Loucy (cell line): ENCODE measurements at regions not wholly inside any gene's neighbourhood (a gene's known extent, or its start where the extent isn't known, plus 50 kb on each side); places are given as distances from the start of the nearest gene placed in this dataset.

Source experiments
- EZH2phosphoT487 ChIP-seq: fragments of 200-600 bp; IDR thresholded peaks from 2 replicates; pipeline ENCODE4 v1.6.1; 2018; ENCODE audit warnings: antibody characterized with exemption, mild to moderate bottlenecking, moderate library complexity, borderline replicate concordance
- TF ChIP-seq, protein P1 (sequence below): fragments of 200-600 bp; sonication (generic); conservative IDR thresholded peaks from 2 replicates; pipeline ENCODE4 v1.5.1; 2014; ENCODE audit warnings: mild to moderate bottlenecking, antibody characterized with exemption, low read length

DNA sequence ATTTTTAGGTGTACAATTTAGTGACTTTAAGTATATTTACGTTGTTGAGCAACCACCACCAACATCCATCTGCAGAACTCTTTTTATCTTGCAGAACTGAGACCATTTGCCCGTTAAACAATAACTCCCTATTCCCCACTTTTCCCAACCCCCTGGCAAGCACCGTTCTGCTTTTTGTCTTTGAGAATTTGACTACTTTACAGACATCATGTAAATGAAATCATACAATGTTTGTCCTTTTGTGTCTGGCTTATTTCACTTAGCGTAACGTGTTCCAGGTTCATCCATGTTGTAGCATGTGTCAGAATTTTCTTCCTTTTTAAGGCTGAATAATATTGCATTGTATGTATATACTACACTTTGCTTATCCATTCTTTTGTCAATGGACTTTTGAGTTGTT, 201.5 kb downstream of the DACT1 start:
- TF ChIP-seq, protein P1, sequence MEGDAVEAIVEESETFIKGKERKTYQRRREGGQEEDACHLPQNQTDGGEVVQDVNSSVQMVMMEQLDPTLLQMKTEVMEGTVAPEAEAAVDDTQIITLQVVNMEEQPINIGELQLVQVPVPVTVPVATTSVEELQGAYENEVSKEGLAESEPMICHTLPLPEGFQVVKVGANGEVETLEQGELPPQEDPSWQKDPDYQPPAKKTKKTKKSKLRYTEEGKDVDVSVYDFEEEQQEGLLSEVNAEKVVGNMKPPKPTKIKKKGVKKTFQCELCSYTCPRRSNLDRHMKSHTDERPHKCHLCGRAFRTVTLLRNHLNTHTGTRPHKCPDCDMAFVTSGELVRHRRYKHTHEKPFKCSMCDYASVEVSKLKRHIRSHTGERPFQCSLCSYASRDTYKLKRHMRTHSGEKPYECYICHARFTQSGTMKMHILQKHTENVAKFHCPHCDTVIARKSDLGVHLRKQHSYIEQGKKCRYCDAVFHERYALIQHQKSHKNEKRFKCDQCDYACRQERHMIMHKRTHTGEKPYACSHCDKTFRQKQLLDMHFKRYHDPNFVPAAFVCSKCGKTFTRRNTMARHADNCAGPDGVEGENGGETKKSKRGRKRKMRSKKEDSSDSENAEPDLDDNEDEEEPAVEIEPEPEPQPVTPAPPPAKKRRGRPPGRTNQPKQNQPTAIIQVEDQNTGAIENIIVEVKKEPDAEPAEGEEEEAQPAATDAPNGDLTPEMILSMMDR, result no peak
- no peak for TF ChIP-seq EZH2phosphoT487
